ENCODE measurements at regions not wholly inside any gene's neighbourhood (a gene's known extent, or its start where the extent isn't known, plus 50 kb on each side); places are given as distances from the start of the nearest gene placed in this dataset.
A peak's percentile ranks its signal among the peaks of the same experiment; 100 is the strongest.

DNA sequence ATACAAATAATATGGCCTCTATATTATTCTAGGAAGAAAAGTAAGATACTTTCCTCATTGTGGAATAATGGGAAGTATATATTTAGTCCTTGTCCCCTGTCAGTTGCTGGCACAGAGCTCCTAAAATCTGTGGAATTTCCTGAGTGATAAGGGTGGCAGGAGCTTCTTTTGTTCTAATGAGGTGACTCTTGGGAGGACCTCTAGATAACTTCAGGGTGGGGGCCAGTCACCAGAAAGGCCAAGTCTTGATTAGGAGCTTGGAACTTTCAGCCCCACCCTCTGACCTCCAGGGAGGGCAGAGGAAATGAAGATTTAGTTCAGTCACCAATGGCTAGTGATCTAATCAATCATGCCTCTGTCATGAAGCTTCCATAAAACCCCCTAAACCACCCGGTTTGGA, 179.9 kb upstream of the PRICKLE1 start:
- intact Hi-C loops (cut with DNase I) = no loop called here
- H3K4me3 ChIP-seq (ENCODE audit: low read length) = no peak overlapping the region
- H3K4me1 ChIP-seq (ENCODE audit: control insufficient read depth, insufficient read depth, low read length) = peaks cover 7% of the 10 kb centered on the region
- ATAC-seq (peak; percentile 73 to 96), DNase-seq (peak; percentile 32 to 52 (median 39))
- H3K27ac ChIP-seq (ENCODE audit: low read length) = peak overlapping the region; percentile 52
- no peaks in the 10 kb centered on the region for H3K27me3 ChIP-seq (ENCODE audit: control insufficient read depth, insufficient read depth)
- 2% methylated on average over 1 of the region's 1 CpG for WGBS
- no peaks in the 10 kb centered on the region for H3K9me3 ChIP-seq (ENCODE audit: control insufficient read depth, low read length)

DNA sequence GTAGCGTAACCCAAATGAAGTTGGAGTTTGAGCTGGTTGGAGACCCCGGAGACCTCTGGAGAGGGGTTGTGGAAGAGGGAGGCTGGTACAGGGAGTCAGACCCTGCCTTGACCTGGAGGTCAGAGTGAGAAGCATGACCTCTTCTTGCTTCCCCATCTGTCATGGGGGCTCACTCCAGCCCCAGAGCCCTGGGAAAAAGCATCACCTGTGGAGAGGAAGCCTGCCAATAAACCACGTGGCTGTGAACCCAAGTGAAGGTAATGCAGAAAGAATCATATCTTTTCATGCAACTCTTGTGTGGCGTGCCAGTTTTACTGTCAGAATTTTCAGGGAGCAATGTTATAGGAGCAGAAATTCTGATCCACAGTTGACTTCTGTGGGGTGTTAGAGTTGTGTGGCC, 178.5 kb upstream of the PRICKLE1 start:
- Histone ChIP-seq H3K27me3 (ENCODE audit: control insufficient read depth, insufficient read depth) (no peaks in the 10 kb centered on the region), H3K9me3 (ENCODE audit: control insufficient read depth, low read length) (no peaks in the 10 kb centered on the region), H3K4me1 (ENCODE audit: control insufficient read depth, insufficient read depth, low read length) (peaks cover 7% of the 10 kb centered on the region), H3K27ac (ENCODE audit: low read length) (no peak overlapping the region), H3K4me3 (ENCODE audit: low read length) (no peak overlapping the region)
- DNase-seq (no peak), ATAC-seq (no peak)
- WGBS = 95% methylated on average over 4 of the region's 4 CpGs
- intact Hi-C loops (cut with DNase I) = no loop called here

DNA sequence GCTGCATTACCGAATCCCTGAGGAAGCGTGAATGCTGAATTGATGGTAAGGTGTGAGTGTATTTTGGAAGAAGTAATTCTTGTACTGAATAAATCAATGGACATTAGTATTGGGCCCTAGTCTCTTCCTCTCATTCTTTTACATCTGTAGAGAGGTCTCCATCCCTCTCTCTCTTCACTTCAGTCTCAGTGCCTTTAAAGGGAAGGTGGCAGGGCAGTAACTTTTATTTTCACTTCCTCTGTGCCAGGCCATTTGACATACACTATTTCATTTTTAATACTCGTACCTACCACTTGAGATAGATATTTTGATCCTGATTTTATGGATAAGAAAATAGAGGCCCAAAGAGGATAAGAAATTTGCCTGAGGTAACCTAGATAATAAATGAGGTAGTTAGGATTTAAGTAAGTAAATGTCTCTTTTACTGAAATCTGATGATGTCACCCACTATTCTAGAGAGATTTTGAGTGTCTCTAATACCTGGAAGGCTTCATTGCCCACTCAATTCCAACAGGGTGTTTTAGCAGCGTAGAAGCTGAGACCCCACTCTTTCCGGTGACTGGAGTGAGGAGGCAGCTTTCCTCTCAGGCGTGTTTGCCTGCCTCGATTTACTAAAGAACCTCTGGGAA, 177.9 kb upstream of the PRICKLE1 start:
- H3K4me1 ChIP-seq (ENCODE audit: control insufficient read depth, insufficient read depth, low read length) = peaks cover 7% of the 10 kb centered on the region
- intact Hi-C loops (cut with DNase I) = no loop called here
- no peaks in the 10 kb centered on the region for H3K27me3 ChIP-seq (ENCODE audit: control insufficient read depth, insufficient read depth)
- DNase-seq (no peak), ATAC-seq (no peak)
- no peak overlapping the region for H3K4me3 ChIP-seq (ENCODE audit: low read length)
- H3K27ac ChIP-seq (ENCODE audit: low read length) = no peak overlapping the region
- H3K9me3 ChIP-seq (ENCODE audit: control insufficient read depth, low read length) = no peaks in the 10 kb centered on the region
- WGBS = 89% methylated on average over 7 of the region's 7 CpGs

DNA sequence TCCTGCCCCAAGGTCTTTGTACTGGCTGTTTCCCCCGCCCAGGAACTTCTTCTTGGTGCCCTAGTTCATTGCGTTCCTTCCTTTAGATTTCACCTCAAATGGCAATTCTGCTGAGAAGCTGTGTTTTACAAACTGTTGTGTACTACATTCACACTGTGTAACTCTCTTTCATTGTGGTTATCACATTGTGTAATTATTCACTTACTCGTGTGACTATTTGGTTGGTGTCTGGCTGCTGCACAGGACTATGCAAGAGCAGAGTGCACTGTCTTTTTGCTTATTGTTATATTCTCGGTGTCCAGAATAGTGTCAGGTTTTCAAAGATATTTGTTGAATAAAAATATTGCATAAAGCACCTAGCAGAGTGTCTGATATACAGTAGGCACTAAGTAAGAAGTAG, 177.2 kb upstream of the PRICKLE1 start:
- no peak overlapping the region for H3K4me3 ChIP-seq (ENCODE audit: low read length)
- no peaks in the 10 kb centered on the region for H3K27me3 ChIP-seq (ENCODE audit: control insufficient read depth, insufficient read depth)
- ATAC-seq (no peak), DNase-seq (no peak)
- H3K9me3 ChIP-seq (ENCODE audit: control insufficient read depth, low read length) = no peaks in the 10 kb centered on the region
- intact Hi-C loops (cut with DNase I) = no loop called here
- H3K4me1 ChIP-seq (ENCODE audit: control insufficient read depth, insufficient read depth, low read length) = peaks cover 7% of the 10 kb centered on the region
- WGBS = 89% methylated on average over 4 of the region's 4 CpGs
- no peak overlapping the region for H3K27ac ChIP-seq (ENCODE audit: low read length)

DNA sequence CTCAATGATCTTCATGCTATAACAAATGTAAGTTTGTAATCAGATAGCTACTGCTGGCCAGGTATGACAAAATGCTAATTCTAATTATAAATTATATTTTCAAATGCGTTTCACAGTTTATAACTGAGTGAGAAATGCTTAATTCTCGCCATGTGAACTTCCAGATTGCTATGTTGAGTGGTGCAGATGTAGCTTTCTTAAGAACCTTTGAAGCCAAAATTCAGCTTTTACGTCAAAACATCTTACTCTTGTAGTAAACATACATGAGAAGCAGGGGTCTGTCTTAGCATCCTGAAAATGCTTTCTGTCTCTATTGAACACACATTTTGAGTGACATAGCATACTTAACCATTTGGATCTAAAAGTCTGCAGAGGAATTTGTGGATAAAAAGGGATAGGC, 176.5 kb upstream of the PRICKLE1 start:
- peaks cover 7% of the 10 kb centered on the region for H3K4me1 ChIP-seq (ENCODE audit: control insufficient read depth, insufficient read depth, low read length)
- H3K27me3 ChIP-seq (ENCODE audit: control insufficient read depth, insufficient read depth) = no peaks in the 10 kb centered on the region
- intact Hi-C loops (cut with DNase I) = no loop called here
- ATAC-seq (no peak), DNase-seq (no peak)
- H3K4me3 ChIP-seq (ENCODE audit: low read length) = no peak overlapping the region
- H3K9me3 ChIP-seq (ENCODE audit: control insufficient read depth, low read length) = no peaks in the 10 kb centered on the region
- WGBS = 93% methylated on average over 3 of the region's 3 CpGs
- H3K27ac ChIP-seq (ENCODE audit: low read length) = no peak overlapping the region

DNA sequence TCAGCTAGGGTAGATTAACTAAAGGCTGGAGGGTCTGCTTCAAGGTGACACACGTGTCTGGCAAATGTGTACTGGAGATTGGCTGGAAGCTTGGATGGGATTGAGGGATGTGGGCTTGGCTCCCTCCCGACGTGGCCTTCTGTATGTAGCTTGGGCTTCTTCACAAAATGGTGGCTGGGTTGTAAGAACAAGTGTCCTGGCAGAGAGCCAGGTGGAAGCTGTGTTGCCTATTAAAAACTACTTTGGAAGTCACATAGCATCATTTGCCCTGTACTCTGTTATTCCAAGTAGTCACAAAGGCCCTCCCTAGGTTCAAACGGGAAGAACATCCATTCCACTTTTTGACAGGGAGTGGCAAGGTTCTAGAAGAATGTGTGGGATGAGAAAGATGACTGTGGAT, 174.1 kb upstream of the PRICKLE1 start:
- intact Hi-C loops (cut with DNase I) = no loop called here
- no peak for ATAC-seq
- no peak for DNase-seq
- WGBS = 91% methylated on average over 4 of the region's 4 CpGs
- Histone ChIP-seq H3K4me3 (ENCODE audit: low read length) (no peak overlapping the region), H3K27ac (ENCODE audit: low read length) (no peak overlapping the region), H3K27me3 (ENCODE audit: control insufficient read depth, insufficient read depth) (no peaks in the 10 kb centered on the region), H3K4me1 (ENCODE audit: control insufficient read depth, insufficient read depth, low read length) (no peaks in the 10 kb centered on the region), H3K9me3 (ENCODE audit: control insufficient read depth, low read length) (no peaks in the 10 kb centered on the region)

DNA sequence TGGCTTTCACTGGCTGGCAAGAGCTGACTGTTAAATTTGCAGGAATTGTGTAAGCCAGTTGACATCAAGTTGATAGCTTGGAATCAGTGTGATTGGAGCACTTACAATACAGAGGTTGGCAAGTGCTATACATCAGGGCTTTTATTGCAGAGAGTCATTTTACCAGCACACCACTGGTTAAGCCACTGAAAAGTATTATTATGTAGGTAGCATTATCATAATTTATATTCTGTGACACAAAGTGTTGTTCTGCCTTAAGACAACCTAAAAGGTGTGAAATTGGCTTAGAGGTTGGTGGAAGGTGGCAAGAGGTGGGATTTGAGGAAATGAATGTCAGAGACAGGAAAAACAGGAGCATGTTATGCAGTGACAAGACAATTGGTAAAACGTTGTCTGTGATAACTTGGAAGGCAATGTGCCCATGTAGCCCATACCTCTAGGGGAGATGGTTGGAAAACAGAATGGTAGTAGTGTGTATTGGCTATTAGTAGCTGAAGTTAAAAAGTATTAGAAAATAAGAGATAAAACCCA, 172.9 kb upstream of the PRICKLE1 start:
- no peaks in the 10 kb centered on the region for H3K4me1 ChIP-seq (ENCODE audit: control insufficient read depth, insufficient read depth, low read length)
- H3K27me3 ChIP-seq (ENCODE audit: control insufficient read depth, insufficient read depth) = no peaks in the 10 kb centered on the region
- DNase-seq (no peak), ATAC-seq (no peak)
- no peak overlapping the region for H3K4me3 ChIP-seq (ENCODE audit: low read length)
- intact Hi-C loops (cut with DNase I) = no loop called here
- H3K9me3 ChIP-seq (ENCODE audit: control insufficient read depth, low read length) = no peaks in the 10 kb centered on the region
- no peak overlapping the region for H3K27ac ChIP-seq (ENCODE audit: low read length)
- WGBS = 12% methylated on average over 1 of the region's 1 CpG

DNA sequence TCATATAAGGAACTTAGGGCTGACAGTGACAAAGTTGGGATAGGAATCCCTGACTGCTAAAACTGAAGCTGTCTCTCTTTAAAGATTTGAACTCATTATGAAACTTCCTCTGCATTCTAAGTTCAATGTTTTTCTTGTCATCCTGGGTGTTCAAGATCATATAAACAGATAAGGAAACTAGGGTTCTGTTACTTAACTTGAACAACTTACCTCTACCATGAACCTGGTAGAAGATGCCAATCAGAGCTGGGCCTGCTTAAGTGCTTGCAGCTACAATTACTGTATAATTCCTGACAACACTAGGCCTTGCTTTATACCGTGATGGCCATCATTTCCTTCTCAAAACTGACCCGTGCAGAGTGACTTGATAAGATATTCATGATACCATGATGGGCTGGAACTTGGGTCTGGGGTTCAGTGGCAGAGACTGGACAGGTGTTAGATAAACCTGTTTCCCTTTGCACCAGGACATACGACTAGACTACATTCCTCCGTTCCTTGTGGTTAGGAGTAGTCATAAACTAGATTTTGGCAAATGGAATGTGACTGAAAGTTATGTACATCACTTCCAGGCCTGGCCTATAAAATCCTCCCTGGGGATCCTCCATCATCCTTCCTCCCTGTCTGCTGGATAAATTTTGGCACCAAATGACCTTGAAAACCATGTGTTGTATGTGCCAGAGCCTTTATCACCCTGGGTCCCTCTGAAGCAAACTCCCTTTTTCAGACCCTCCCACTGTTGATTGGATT, 172.2 kb upstream of the PRICKLE1 start:
- 45% methylated on average over 4 of the region's 4 CpGs for WGBS
- ATAC-seq = peak in 1 of 2 donors; percentile 65
- intact Hi-C loops (cut with DNase I) = no loop called here

DNA sequence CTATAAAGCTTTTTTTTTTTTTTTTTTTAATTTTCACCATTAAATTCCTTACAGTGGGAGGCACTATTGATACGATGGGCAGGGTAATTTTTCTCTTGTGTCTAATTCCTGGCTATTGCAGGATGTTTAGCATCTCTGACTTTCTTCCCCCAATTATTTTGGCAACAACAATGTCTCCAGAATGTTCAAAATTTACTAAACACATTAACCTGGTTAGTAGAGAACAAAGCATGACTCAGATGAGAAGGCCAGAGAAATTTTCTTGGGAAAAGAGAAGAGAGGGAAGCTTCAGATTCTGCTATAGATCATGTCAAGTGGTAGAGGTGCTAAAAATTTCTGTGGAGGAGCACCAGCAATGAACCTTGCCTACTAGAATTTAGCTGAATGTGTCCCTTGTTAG, 171.5 kb upstream of the PRICKLE1 start:
- Histone ChIP-seq H3K27ac (ENCODE audit: low read length) (no peak overlapping the region), H3K4me3 (ENCODE audit: low read length) (no peak overlapping the region), H3K9me3 (ENCODE audit: control insufficient read depth, low read length) (no peaks in the 10 kb centered on the region), H3K27me3 (ENCODE audit: control insufficient read depth, insufficient read depth) (no peaks in the 10 kb centered on the region), H3K4me1 (ENCODE audit: control insufficient read depth, insufficient read depth, low read length) (no peaks in the 10 kb centered on the region)
- DNase-seq = no peak
- intact Hi-C loops (cut with DNase I) = no loop called here
- no peak for ATAC-seq
- 79% methylated on average over 1 of the region's 1 CpG for WGBS

More for the DNA sequence above, 172.2 kb upstream of the PRICKLE1 start:
- no peaks in the 10 kb centered on the region for H3K9me3 ChIP-seq (ENCODE audit: control insufficient read depth, low read length)
- no peaks in the 10 kb centered on the region for H3K4me1 ChIP-seq (ENCODE audit: control insufficient read depth, insufficient read depth, low read length)
- DNase-seq = no peak
- H3K27me3 ChIP-seq (ENCODE audit: control insufficient read depth, insufficient read depth) = no peaks in the 10 kb centered on the region
- no peak overlapping the region for H3K27ac ChIP-seq (ENCODE audit: low read length)
- no peak overlapping the region for H3K4me3 ChIP-seq (ENCODE audit: low read length)

DNA sequence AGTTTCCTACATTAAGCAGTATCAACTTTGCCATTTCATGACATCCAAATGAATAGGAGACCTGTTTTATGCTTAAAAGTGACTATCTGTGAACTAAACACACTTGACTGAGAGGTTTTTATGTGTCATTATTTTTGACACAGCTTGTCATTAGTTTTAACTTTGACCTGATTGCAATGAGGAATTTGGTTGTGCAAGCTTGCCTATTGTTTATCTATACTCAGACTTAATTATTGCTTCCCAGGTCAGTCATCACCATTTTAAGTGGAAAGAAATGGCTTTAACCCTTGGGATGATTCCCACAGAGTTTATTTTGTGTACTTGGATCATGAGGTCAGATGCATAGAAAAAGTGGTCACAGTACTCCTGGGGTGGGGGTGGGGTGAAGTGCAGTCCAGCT, 171.0 kb upstream of the PRICKLE1 start:
- intact Hi-C loops (cut with DNase I) = no loop called here
- Histone ChIP-seq H3K4me1 (ENCODE audit: control insufficient read depth, insufficient read depth, low read length) (no peaks in the 10 kb centered on the region), H3K27me3 (ENCODE audit: control insufficient read depth, insufficient read depth) (no peaks in the 10 kb centered on the region), H3K9me3 (ENCODE audit: control insufficient read depth, low read length) (no peaks in the 10 kb centered on the region), H3K4me3 (ENCODE audit: low read length) (no peak overlapping the region), H3K27ac (ENCODE audit: low read length) (no peak overlapping the region)
- DNase-seq (no peak), ATAC-seq (no peak)

DNA sequence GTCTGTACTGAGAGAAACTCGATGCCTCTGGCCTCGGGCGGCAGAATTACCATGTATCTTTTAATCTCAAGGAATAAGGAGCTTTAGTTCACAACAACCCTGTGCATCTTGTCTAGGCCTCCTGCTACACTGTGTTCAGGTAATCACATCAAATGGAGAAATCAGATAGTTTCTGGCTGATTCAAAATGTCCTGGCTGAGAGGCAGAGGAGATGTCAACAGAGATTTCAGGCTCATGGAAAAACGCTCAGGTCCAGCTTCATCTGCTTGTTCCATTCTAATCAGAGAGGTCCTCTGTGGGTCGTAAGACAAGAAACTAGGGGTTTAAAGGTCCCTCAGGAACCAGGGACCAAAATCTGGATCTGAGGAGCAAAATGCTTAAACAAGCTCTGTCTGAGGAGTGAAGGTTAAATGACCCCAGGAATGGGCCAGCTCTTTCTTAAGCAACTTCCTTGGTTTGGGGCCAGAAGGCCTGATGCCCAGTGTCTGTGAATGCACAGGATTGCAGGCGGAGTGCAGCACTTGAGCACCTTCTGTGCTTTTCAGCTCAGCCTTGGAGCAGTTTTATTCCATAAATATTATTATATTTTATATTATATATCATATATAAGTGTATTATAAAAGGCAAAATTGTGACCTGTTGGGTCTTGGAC, 170.2 kb upstream of the PRICKLE1 start:
- DNase-seq = peak; percentile 77 to 92 (median 88)
- Histone ChIP-seq H3K4me1 (ENCODE audit: control insufficient read depth, insufficient read depth, low read length) (no peaks in the 10 kb centered on the region), H3K4me3 (ENCODE audit: low read length) (no peak overlapping the region), H3K27ac (ENCODE audit: low read length) (peak overlapping the region; percentile 6), H3K9me3 (ENCODE audit: control insufficient read depth, low read length) (no peaks in the 10 kb centered on the region), H3K27me3 (ENCODE audit: control insufficient read depth, insufficient read depth) (no peaks in the 10 kb centered on the region)
- intact Hi-C loops (cut with DNase I) = no loop called here
- WGBS = 62% methylated on average over 6 of the region's 6 CpGs
- ATAC-seq = peak; percentile 86 to 94
